Right kidney (tissue), 1 donor: ENCODE measurements at regions not wholly inside any gene's neighbourhood (a gene's known extent, or its start where the extent isn't known, plus 50 kb on each side); places are given as distances from the start of the nearest gene placed in this dataset.

Experiments used
- DNase-seq: peaks from one replicate; pipeline ENCODE4 v3.0.0-alpha.2; 2016

DNA sequence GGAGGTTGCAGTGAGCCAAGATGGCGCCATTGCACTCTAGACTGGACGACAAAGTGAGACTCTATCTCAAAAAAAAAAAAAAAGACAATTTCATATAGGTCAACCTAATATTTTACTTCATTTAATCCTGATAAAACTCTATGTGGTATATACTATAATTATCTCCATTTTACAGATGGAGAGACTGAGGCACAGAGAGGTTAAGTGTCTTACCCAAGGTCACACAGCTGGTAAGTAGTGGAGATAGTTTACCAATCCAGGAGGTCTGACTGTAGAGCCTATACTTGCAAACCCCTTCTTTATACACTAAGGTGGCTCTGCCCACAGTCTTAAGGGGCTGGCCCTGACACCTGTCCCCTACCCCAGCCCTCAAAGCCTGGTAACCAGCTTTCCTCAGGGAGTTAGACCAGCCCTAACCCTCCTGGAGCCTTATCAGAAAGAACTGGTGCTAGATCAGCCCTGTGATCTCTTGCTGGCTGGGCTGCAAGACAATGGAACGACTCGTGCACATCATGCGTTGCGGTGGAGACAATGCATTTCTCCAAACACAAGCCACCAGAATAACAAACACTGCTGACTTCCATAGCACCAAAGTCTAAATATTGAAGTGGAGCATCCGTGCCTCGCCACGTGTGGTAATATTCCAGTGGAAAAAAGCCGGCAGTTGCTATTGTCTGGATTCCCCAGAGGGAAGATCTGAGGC lies 60.0 kb upstream of the SMAD3 start:
- no peak for DNase-seq

DNA sequence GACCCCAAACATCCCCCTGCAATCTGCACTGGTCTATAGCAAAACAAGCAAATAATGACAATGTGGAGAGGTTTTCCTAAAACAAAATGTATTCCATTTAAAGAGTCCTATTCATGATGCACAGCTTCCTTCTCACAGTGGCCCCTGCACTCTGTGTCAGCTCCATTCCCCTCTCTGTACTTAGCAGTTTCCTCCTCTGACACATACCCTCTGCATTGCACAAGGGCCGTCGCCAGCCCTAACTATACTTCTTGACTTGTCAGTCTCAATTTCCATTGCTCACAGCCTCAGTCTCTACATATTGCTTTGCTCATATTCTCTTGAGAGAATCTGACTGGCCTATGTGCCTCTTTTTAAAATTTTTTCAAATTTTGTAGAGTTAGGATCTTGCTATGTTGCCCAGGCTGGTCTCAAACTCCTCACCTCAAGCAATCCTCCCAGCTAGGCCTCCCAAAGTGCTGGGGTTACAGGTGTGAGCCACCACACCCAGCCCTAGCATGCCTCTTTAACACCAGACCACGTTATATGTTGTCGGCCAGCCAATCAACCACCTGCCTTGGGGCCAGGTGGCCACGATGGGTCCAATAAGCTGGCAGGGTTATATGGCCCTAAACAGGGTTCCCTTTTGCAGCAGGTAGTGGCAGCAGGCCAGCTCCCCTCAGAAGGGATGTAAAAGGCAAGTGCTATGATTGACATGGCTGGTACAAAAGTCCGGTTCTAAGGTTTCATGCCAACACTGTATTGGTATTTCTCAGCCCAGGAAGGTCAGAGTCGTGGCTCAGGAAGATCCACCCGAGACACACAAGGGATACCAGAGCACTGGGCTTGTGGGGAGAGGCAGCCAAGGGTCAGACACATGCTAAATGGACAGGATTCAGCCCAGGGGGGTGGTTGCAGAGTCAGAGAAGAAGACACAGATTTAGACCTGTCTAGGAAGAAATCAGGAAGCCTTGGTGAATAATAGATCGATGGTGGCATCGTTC lies 59.0 kb upstream of the SMAD3 start:
- DNase-seq, result no peak

DNA sequence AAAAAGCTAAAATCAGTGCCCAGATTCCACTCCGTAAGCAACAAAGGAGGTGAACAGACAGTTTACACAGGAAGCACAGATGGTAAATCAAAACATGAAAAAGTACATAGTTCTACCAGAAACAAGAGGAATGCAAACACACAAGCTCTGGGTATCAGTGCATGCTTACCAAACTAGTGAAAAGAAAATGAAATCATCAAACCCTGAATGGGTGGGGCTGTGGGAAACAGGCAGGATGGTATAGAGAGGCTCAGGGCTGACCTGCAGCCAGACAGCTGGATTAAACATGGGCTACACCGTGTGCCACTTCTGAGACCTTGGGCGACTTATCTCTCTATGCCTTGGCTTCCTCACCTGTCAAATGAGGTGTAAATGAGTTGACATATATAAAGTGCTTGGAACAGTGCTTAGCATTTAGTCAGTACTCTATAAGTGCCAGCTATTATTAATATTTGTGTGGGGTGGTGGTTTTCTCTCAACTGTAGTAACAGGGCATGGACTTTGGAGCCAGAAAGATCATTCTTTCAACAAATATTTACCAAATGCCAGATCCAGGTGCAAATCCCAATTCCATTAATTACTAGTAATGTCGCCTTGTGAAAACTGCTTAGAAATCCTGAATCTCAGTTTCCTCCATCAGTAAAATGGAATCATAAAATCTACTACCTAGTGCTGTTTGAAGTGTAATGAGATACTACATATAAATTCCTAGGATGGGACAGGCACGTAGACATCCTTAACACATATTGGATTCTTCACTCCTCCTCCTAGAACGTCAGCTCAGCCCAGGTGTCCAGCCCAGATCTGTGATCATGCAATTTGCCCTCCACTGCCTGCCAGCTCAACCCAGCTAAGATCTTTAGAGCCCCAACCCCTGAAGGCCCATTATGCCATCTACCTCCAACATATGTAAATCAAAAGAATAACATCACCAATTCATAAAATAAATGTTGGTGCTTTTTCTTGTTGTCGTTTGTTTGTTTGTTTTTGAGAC lies 55.5 kb upstream of the SMAD3 start:
- no peak for DNase-seq

DNA sequence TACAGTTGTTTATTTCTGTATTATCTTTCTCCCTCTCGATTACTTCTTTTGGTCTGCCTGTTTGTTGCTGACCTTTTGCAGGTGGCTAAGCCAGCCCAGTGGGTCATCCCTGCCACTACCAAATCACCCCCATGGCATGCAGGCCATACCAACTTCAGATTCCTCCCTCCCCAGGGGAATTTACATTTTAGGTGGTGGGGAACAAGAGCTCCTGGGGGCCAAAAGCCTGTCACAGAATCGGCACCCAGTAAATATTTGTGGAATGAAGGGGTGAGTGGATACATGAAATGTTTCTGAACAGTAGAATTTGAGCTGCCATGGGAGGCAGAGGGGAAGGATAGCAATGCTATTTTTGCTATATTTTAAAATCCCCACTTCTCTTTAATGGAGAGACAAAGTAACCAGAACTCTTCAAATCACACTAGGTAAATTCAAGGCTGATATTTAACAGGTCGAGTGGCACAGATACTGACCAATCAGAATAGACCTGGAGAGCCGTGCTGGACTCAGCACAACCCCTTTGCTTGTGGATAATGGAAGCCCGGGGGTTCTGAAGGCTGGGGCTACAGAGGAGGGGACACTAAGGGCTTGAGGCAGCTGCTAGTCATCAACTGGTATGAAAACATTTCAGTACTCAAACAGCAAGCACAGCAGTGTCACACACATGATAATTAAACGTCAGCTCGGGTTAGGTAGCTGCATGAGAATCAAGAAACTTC lies 54.3 kb upstream of the SMAD3 start:
- DNase-seq, result no peak

DNA sequence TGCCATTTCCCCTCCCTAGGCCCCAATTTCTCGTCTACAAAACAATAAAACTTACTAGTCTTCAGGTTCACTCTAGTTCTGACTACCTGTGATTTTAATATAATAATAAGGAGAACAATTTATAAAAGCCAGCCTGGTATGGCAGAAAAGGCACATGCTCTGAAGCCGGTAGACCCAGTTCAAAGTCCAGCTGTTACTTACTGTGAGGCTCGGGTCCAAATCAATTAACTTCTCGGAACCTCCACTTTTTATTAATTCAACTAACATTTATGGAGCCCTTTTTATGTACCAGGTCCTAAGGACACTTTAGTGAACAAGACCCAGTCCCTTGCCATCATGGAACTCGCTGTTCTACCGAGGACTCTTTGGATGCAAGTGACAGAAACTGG lies 53.8 kb upstream of the SMAD3 start:
- no peak for DNase-seq

DNA sequence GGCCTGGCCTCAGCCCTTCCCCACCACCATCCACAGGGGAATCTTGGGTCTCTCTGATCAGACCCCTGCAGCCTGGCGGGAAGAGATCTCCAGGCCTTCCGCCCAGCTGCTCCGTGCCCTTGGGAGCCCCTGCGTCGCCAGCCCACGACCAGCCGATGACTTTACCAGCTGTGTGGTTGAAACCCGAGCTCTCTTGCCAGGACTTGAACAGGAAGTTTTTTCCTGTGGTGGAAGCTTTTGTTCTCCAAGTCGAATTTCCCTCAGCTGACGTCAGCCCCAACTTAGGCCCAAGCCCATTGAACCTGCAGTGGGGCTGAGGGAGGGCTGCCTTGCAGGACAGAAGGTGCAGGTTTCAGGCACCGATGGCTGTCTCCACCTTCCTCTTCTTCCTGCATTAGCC lies 51.7 kb upstream of the SMAD3 start:
- DNase-seq, result no peak
